Activated CD8-positive, alpha-beta memory T cell treated with anti-CD3 and anti-CD28 coated beads, Interleukin-2, amount 50 U/mL, for 1 hour (primary cell): ENCODE measurements at regions not wholly inside any gene's neighbourhood (a gene's known extent, or its start where the extent isn't known, plus 50 kb on each side); places are given as distances from the start of the nearest gene placed in this dataset.
"Not testable (repeated sequence)": the region's sequence is repeated elsewhere in the genome, so short reads cannot be mapped to it uniquely, and the experiment has no call there.

Source experiments
- DNase-seq: peaks from one replicate; pipeline ENCODE4 v3.0.0-alpha.2; 2020; ENCODE audit errors: extremely low read depth

GRCh38 chr14:37842106-37842505 is 246.7 kb downstream of the TTC6 start:
- DNase-seq = no peak

- DNase-seq = no peak
These were observed 248.7 kb downstream of the TTC6 start for GRCh38 chr14:37843954-37844607.

GRCh38 chr14:37844614-37845013 is 249.2 kb downstream of the TTC6 start:
- DNase-seq = no peak

- no peak for DNase-seq
These were observed 253.7 kb downstream of the TTC6 start for GRCh38 chr14:37848985-37849621.

DNA sequence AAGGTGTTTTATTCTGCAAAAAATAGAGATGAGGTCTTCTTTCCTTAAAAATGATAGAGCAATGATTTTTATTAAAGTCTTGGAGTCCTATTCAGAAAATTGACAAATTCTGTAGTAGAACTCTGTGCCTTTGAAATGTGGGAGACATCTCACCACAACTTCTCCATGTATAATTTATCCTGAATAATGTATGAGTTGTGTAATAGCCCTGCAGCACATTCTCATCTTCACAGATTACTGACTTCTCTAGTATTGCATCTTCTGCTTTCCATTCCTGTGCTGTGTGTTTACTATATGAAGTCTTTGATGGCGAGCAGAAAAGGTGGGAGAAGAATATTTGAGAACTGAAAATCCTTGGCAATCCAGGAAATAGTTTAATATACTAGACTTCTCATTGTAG is 255.6 kb downstream of the TTC6 start:
- no peak for DNase-seq

- no peak for DNase-seq
These were observed 260.4 kb downstream of the TTC6 start for GRCh38 chr14:37855871-37856270.

DNA sequence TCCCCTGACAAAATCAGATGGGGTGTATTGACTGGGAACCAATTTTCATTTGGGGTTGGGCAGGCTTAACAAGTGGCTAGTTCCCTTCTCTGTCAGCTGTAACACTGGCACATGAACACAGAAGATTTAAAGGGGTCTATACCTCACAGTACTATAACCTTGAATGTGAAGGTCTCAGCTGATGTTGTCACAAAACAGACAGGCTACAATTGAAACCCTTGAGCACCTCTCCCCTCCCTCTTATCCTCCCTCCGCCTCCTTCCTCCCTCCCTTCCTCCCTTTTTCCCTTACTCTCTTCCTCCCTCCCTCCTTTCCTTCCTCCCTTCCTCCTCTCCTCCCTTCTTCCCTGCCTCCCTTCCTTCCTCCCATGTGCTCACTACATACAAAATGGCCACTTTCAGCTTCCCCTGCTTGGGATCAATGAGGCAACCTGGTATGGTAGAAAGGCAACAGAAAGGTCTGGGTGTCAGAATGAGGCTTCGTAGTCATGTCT is 262.4 kb downstream of the TTC6 start:
- DNase-seq = no peak

GRCh38 chr14:37858733-37859132 is 263.3 kb downstream of the TTC6 start:
- no peak for DNase-seq

- DNase-seq = no peak
These were observed 263.7 kb downstream of the TTC6 start for GRCh38 chr14:37859177-37859576.

GRCh38 chr14:37862263-37862662 is 266.8 kb downstream of the TTC6 start:
- DNase-seq = no peak

GRCh38 chr14:37864128-37864527 is 268.7 kb downstream of the TTC6 start:
- no peak for DNase-seq

GRCh38 chr14:37864861-37865718 is 269.7 kb downstream of the TTC6 start:
- DNase-seq = no peak

DNA sequence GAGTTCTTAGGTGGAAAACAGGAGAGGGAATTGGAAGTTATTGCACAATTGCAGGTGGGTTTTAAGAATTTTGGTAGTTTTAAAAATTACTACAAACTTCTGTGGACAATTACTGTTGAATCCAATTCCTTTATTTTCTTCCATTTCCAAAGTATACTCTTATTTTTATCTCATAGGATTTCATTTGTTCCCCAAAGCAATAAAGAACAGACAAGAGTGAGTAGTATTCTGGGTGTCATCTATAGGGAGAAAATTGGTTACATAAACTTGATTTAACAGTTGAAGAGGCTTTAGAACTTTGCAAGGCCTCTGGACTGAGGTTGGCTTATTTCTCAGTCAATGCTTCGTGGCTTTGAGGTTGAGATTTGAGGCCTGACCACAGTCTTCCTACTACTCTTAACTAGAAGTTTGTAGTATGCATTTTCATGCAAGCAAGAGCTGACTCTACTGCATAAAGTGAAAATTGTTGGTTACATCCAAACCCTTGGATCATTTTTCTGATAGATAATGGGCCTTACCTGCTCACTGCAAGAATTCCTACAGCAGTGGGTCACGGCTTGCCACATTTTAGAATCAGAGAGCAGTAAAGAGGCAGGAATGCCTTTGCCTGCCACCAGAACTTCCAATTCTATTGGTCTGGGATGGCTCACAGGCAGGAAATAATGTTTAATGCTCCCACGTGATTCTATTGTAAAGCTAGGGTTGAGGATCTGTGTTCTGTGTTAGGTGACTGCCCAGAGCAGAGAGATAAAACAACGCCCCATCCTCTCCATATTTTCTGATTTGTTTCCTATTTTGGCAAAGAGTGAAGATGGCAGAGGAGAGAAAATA is 270.5 kb downstream of the TTC6 start:
- DNase-seq = no peak

DNA sequence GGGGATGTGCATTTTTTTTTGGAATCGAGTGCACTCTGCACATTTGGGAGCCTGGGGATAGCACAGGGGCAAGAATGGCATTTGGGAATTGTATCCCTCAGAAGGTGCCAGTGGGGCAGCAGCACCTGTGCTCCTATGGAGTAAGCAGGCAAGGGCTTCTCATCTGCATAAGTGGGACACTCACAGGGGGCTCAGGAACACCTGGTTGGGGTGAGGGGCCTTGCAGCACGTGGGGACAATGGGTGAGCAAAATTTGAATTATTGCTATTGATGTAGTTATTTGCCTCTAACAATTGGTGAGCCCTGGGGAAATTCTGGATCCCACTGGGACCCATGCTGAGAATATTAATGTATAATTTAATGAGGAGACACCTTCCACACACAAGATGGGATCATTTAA is 274.2 kb downstream of the TTC6 start:
- DNase-seq = no peak

GRCh38 chr14:37870170-37870569 is 274.7 kb downstream of the TTC6 start:
- DNase-seq = no peak

DNA sequence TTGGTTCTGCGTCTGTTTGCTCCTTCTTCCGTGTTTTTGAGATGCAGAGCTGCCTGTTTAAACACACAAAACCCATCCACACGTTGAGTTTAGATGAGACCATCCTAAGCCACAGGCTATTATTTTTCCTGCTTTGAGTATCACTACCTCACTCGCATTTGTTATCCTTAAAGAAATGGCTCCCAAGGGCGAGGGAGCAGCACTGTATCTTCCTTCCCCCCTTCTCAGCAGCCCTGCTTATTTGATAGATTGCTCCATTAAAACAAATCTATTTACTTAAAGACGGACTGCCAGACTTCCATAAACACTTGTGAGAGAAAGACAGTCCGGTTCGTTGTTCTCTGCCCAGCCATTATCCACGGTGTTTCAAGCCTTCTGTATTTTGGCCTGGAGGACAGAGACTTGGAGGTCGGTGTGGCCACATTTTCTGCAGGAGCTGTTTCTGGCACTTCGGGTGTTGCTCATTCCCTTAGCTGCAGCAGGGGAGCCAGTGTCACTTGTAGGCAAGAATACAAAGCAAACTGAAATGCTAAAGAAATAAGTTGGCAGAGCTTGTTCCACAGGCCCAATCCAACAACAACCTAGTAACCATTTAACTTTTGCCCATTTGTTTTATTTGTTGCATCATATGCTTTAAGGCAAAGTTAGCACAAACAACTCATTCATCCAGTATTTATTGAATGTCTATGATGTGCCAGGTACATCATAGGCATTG is 275.4 kb downstream of the TTC6 start:
- no peak for DNase-seq

GRCh38 chr14:37874065-37874428 is 278.6 kb downstream of the TTC6 start:
- not testable (repeated sequence) for DNase-seq

- peak; percentile 11 for DNase-seq
These were observed 279.1 kb downstream of the TTC6 start for GRCh38 chr14:37874429-37875109.

- no peak for DNase-seq
These were observed 292.8 kb downstream of the TTC6 start for GRCh38 chr14:37888234-37888633.

DNA sequence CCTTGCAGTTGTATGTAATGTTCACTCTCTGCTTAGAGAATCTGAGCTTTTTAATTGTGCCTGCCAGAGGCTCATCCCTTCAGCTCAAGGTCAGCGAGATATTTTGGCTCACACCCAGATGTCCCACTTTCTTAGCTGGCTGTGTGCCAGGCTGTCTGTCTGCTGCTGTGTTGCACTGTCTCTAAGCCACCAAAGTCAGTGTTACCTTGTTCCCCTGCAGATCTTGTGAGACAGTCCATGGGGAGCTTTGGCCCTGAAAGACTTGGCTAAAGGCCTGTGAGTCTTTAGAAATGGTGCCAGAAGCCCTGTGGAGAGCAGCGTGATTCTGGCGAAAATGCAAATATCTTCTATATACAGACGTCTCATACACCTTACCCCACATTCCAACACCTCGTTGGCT is 293.7 kb downstream of the TTC6 start:
- no peak for DNase-seq

GRCh38 chr14:37890095-37890494 is 294.7 kb downstream of the TTC6 start:
- DNase-seq = no peak
